Left renal cortex interstitium (tissue), 4 donors: ENCODE measurements at regions not wholly inside any gene's neighbourhood (a gene's known extent, or its start where the extent isn't known, plus 50 kb on each side); places are given as distances from the start of the nearest gene placed in this dataset.
"Not testable (repeated sequence)": the region's sequence is repeated elsewhere in the genome, so short reads cannot be mapped to it uniquely, and the experiment has no call there.

ENCODE experiments used
- DNase-seq, 4 donors: peaks; one replicate each; pipeline ENCODE4 v3.0.0-alpha.2; 2013; ENCODE audit warnings: low read depth in 4 of 4, low spot score in 2 of 4, missing footprints in 1 of 4

- no peak for DNase-seq
Measured at GRCh38 chr6:69494595-69494994, 302.2 kb downstream of the LMBRD1 start.

GRCh38 chr6:69489970-69490369, 306.8 kb downstream of the LMBRD1 start:
- no peak for DNase-seq

- no peak for DNase-seq
Measured at GRCh38 chr6:69487688-69488087, 309.1 kb downstream of the LMBRD1 start.

- no peak for DNase-seq
Measured at GRCh38 chr6:69466979-69467570, 329.7 kb downstream of the LMBRD1 start.

GRCh38 chr6:69465866-69466265, 330.9 kb downstream of the LMBRD1 start:
- no peak for DNase-seq

- no peak for DNase-seq
Measured at GRCh38 chr6:69456086-69456485, 340.7 kb downstream of the LMBRD1 start.

- DNase-seq, result not testable (repeated sequence)
Measured at GRCh38 chr6:69454619-69455018, 342.2 kb downstream of the LMBRD1 start.

GRCh38 chr6:69450493-69450892, 346.3 kb downstream of the LMBRD1 start:
- not testable (repeated sequence) for DNase-seq

- DNase-seq, result no peak
Measured at GRCh38 chr6:69449887-69450286, 346.9 kb downstream of the LMBRD1 start.
